Stimulated activated CD4-positive, alpha-beta T cell treated with anti-CD3 and anti-CD28 coated beads, Interleukin-4, amount 100 ng/mL, for 4 hours (primary cell): ENCODE measurements at regions not wholly inside any gene's neighbourhood (a gene's known extent, or its start where the extent isn't known, plus 50 kb on each side); places are given as distances from the start of the nearest gene placed in this dataset.
"Not testable (repeated sequence)": the region's sequence is repeated elsewhere in the genome, so short reads cannot be mapped to it uniquely, and the experiment has no call there.

Experiments
- DNase-seq, 2 experiments: peaks; one replicate each; pipeline ENCODE4 v3.0.0-alpha.2; 2020

DNA sequence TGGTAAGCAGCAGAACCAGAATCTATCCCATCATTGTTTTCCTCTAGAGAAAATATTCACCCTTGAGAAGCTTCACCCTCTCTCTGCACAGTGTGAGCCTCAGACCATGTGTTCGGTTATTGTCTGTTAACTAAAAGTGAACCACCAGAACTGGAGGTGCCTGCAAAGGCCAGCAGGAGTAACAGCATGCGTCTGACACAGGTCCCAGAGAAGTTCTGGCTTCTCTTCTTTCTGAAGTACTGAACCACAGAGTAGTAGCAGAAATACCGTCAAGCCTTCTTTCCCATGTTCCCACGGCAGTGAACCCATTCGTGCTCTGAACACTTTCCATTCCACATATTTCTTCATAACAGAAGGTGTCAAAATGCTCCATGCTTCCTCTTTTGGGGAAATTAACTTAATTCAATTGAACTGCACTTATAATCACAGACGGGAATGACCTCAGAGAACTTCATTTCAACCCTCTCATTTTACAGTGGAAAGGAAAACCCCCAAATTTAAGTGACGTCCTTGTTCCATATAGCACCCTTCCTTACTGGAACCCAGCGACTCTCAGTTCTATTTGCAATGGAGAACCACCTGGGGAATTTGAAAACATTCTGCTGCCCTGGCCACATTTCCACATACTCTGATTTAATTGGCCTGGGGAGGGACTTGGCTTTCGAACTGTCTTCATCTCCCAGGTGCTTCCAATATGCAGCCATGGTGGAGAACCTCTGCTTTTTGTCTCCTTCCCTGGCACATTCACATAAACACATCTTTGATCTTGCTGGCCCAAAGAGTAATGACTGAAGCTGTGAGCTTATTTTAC, 519.1 kb downstream of the RNF144A start:
- no peak for DNase-seq

- DNase-seq = no peak
These were observed 519.9 kb downstream of the RNF144A start for GRCh38 chr2:7437141-7437540.

GRCh38 chr2:7437716-7438632, 520.8 kb downstream of the RNF144A start:
- DNase-seq = no peak

- no peak for DNase-seq
These were observed 521.6 kb downstream of the RNF144A start for GRCh38 chr2:7438855-7439254.

DNA sequence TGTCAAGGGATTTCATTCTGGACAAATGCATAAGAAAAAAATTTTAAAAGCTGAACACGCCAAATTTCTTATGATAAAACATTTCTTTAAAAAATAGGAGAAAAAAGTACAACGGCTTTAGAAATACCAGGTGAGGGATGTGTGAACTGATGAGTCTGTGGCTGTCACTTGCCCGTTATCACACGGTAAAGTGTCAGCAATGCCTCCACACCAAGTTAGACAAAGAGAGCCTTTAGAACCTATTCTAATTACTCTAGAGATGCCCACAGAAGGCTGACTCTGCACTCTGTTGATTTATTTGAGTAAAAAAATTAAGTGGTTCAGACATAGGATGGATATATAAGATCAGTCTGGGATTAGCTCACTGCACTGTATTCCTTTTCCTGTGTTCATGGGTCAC, 523.8 kb downstream of the RNF144A start:
- DNase-seq = no peak

- not testable (repeated sequence) for DNase-seq
These were observed 524.6 kb downstream of the RNF144A start for GRCh38 chr2:7441841-7442240.

DNA sequence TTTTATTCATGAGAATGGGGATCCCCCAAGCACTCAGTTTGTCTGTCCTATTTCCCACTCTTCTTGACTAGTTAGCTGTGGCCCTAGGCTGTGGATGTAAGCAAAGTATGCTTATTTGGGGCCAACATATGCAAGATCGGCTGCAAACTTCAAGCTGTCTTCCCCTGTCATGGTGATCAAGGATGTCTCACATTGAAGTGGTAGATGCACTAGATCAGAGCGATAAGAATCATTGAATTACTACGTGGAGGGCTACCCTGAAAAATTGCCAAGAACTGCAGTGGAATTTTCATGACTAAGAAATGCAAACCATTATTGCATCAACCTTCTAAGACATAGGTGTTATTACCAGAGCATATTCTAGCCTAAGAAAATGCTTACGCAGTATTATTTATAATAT, 527.4 kb downstream of the RNF144A start:
- DNase-seq = no peak

- no peak for DNase-seq
These were observed 531.5 kb downstream of the RNF144A start for GRCh38 chr2:7448578-7449264.

GRCh38 chr2:7449298-7449697, 532.1 kb downstream of the RNF144A start:
- DNase-seq = no peak

GRCh38 chr2:7450188-7450832, 533.1 kb downstream of the RNF144A start:
- DNase-seq = peak in 1 of 2 experiments; percentile 63

DNA sequence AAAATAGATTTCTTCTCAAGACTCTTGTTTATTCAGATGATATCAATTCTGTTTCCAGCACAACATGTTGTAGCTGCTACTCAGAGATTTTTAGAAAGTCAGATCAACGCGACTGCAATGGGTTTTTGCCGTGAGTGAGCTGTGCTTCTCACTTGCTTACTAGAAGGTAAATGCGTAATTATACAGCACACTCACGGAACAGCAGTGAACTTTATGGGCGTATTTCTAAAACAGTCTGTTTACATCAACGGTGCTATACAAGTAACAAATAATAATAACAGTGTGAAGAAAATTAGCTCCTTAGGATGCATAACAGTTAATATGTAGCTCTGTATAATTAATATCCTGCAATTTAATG, 533.6 kb downstream of the RNF144A start:
- DNase-seq = no peak

DNA sequence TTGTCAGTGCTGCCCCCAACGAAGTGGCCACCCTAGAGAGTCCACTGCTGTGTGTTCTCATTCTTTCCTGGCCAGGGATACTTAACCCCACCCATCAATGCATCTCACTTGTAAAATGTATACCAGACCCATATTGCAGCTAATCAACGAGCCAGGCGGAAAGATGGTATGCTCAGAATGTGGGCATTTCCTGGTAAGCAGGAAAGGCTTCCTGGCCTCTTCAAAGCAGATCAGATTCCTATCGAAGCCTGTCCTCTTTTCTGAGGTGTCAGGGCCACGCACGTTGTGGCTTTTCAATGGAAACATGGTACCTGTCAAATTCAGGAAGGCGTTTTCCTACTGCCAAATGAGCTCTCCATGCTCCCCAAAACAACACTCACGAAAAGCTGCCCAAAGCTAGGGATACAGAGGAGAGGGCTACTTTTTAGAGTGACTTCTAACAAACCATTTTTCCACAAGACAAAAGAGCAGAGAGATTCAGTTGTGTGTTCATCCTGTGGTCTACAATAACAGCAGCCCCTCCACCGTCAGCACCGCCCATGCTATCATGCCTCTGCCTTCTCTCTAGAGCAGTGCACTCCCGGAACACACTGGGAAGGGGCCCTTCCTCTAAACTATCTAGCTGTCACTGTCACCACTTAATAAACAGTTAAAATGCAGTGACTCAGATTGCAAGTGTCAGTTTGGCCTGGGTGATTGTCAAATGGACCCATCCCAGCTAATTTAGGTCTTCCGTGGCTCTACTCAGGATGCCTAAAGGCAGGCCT, 535.1 kb downstream of the RNF144A start:
- no peak for DNase-seq

DNA sequence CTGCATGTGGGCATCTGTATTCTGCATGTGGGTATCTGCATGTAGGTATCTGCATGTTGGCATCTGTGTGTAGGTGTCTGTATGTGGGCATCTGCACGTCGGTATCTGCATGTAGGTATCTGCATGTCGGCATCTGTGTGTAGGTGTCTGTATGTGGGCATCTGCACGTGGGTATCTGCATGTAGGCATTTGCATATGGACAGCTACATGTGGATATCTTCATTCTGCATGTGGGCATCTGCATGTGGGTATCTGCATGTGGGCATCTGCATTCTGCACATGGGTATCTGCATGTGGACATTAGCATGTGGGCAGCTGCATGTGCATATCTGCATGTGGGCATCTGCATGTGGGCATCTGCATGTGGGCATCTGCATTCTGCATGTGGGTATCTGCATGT, 537.4 kb downstream of the RNF144A start:
- DNase-seq = no peak

- DNase-seq = no peak
These were observed 539.5 kb downstream of the RNF144A start for GRCh38 chr2:7456762-7457161.

DNA sequence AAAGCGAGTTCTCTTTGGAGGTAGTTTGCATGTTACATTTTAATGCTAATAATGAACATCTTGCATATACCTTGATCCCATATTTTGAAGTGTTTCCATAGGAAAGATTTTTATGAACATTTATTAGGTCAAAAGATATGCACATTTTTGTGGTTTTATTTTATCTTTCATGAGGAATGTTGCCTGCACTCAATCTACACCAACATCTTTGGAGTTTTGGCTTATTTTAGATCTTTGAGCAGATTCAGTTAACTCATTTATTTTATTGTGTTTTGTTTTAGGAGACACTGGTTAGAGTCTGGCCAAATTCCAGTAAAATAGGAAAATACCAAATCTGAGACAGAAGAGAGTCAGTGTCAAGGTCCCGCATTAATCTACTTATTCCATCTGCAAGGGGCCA, 540.9 kb downstream of the RNF144A start:
- DNase-seq = no peak

DNA sequence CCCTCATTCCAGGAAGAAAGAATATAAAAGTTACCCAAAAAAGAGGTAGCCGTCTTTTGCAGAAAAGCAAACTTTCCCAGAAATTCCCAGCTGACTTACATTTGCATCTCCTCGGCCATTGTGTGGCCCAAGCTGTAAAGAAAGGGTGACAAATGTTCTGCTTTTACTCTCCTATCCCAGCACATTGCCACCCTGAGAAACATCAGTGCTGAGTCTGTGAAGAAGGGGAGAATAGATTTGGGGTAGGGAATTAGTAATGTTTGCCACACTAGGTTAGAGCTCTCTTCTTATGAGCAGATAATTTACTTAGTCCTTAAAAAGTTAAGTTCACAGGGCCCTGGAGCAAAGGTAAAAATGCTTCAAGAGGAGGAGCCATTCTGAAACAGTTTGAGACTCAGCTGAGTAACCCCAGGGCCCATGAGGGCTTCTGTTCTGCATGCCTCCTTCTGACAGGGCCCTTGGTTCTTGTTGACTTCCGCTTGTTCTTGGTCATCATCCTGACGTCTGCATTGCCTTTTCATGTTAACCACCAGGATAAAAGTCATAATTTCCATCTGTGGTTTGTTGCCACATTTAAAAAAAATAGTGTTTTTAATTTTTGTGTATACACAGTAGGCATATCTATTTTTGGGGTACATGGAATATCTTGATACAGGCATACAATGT, 550.7 kb downstream of the RNF144A start:
- peak in 1 of 2 experiments; percentile 11 for DNase-seq

DNA sequence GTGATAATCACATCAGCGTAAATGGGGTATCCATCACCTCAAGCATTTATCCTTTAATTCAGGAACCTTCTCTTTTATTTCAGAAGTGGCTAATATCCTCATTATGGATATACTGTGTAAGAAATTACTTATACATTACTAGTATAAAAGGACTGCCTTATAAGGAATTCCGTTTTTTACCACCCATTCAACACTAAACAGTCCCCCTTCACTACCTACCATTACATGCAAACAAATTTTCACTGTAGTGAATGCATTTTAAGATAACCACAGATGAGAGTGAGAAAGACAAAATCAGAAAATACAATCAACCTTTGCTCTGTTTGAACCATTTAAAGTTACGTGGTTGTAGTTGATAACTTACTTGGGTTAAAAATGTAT, 551.2 kb downstream of the RNF144A start:
- no peak for DNase-seq

GRCh38 chr2:7468955-7469354, 551.7 kb downstream of the RNF144A start:
- no peak for DNase-seq

DNA sequence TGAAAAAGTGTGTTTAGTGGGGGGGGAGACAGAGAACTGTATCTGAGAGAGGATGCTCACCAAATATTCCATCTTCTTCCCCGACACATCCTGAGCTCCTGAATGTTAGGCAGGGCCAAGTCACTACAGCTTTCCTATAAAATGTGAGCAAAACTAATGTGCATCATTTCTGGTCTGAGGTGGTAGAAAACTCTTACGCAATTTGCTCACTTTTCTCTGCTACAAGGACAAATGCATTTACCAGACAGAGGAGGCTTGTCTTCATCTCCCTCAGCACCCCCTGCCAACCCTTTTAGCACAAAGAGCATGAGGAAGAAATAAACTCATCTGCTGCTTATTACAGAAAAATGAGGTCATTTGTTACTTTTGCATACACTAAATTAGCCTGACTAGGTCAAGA, 554.0 kb downstream of the RNF144A start:
- DNase-seq = no peak

- DNase-seq = no peak
These were observed 555.3 kb downstream of the RNF144A start for GRCh38 chr2:7472465-7472864.

DNA sequence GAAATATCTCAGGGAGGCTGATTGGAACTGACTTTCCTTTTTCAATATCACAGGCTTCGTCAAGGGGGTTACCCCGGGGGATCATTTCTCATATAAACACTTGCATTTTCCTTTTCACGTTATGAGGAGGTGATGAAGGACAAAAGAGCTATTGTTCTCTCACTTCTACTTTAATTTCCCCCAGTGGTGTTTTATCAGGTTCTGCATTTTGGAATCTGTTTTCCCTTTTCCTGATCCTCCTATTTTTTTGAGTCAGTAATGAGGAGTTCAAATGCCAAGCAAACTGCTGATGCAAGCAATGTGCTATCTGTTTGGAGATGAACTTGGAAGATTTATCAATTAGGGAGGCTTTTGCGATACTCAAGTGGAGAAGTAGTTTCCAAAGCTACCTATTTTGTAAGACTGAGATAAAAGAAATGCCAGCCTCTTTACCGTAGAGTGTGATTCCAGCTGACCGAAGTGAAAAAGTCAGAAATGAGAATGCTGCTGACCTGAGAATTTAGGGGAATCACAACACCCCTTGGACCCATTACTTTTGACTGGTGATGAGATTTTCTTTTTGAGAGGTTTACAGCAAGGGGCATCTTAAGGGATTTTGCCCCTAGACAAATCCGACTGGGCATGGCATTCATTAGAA, 556.0 kb downstream of the RNF144A start:
- no peak for DNase-seq
